ENCODE measurements at regions not wholly inside any gene's neighbourhood (a gene's known extent, or its start where the extent isn't known, plus 50 kb on each side); places are given as distances from the start of the nearest gene placed in this dataset.

- H3K4me3 ChIP-seq (ENCODE audit: control insufficient read depth in 1 of 7, extremely low read depth in 1 of 7, insufficient read depth in 4 of 7, low read depth in 2 of 7, low read length in 6 of 7): no peak overlapping the region
- WGBS (ENCODE audit: insufficient coverage): 61% methylated on average over 6 of the region's 8 CpGs
- POLR2A ChIA-PET: no interaction called here
Observed at GRCh38 chr16:86120201-86121192, 221.5 kb downstream of the IRF8 start.

GRCh38 chr16:86121374-86122010 lies 222.5 kb downstream of the IRF8 start:
- Histone ChIP-seq H3K4me3 (ENCODE audit: control insufficient read depth in 1 of 7, extremely low read depth in 1 of 7, insufficient read depth in 4 of 7, low read depth in 2 of 7, low read length in 6 of 7) (no peak overlapping the region), H3K9me3 (ENCODE audit: control extremely low read depth in 1 of 5, control insufficient read depth in 4 of 5, insufficient read depth in 2 of 5, low read depth in 1 of 5, low read length in 4 of 5) (no peaks in the 10 kb centered on the region), H3K4me1 (ENCODE audit: control extremely low read depth in 1 of 4, control insufficient read depth in 4 of 4, insufficient read depth in 4 of 4, low read length in 3 of 4) (no peaks in the 10 kb centered on the region), H3K36me3 (ENCODE audit: control insufficient read depth in 4 of 4, insufficient read depth in 4 of 4, low read length in 3 of 4) (no peaks in the 10 kb centered on the region), H3K27me3 (replicated peaks in 2 of 5; ENCODE audit: control insufficient read depth in 4 of 5, insufficient read depth in 5 of 5, low read length in 4 of 5) (peaks cover 0 to 81% (median 13%) of the 10 kb centered on the region in 5 experiments), H3K27ac (ENCODE audit: insufficient read depth in 1 of 2, low read depth in 1 of 2, low read length in 2 of 2, poor library complexity in 1 of 2, severe bottlenecking in 2 of 2) (no peak overlapping the region)
- CTCF ChIA-PET: no interaction called here
- WGBS (ENCODE audit: insufficient coverage): 55% methylated on average over 3 of the region's 3 CpGs
- no peak for DNase-seq
- POLR2A ChIA-PET: no interaction called here

More at GRCh38 chr16:86120201-86121192, 221.5 kb downstream of the IRF8 start:
- DNase-seq: no peak
- Histone ChIP-seq H3K27me3 (replicated peaks in 2 of 5; ENCODE audit: control insufficient read depth in 4 of 5, insufficient read depth in 5 of 5, low read length in 4 of 5) (peaks cover 0 to 87% (median 11%) of the 10 kb centered on the region in 5 experiments), H3K36me3 (ENCODE audit: control insufficient read depth in 4 of 4, insufficient read depth in 4 of 4, low read length in 3 of 4) (no peaks in the 10 kb centered on the region), H3K9me3 (ENCODE audit: control extremely low read depth in 1 of 5, control insufficient read depth in 4 of 5, insufficient read depth in 2 of 5, low read depth in 1 of 5, low read length in 4 of 5) (no peaks in the 10 kb centered on the region), H3K27ac (ENCODE audit: insufficient read depth in 1 of 2, low read depth in 1 of 2, low read length in 2 of 2, poor library complexity in 1 of 2, severe bottlenecking in 2 of 2) (no peak overlapping the region), H3K4me1 (ENCODE audit: control extremely low read depth in 1 of 4, control insufficient read depth in 4 of 4, insufficient read depth in 4 of 4, low read length in 3 of 4) (no peaks in the 10 kb centered on the region)
- CTCF ChIA-PET: no interaction called here

- H3K36me3 ChIP-seq (ENCODE audit: control insufficient read depth in 4 of 4, insufficient read depth in 4 of 4, low read length in 3 of 4): no peaks in the 10 kb centered on the region
- ChIA-PET CTCF (no interaction called here), POLR2A (no interaction called here)
- DNase-seq: no peak
- H3K27me3 ChIP-seq (replicated peaks in 2 of 5; ENCODE audit: control insufficient read depth in 4 of 5, insufficient read depth in 5 of 5, low read length in 4 of 5): peaks cover 0 to 77% (median 13%) of the 10 kb centered on the region in 5 experiments
- H3K27ac ChIP-seq (ENCODE audit: insufficient read depth in 1 of 2, low read depth in 1 of 2, low read length in 2 of 2, poor library complexity in 1 of 2, severe bottlenecking in 2 of 2): no peak overlapping the region
- no peak overlapping the region for H3K4me3 ChIP-seq (ENCODE audit: control insufficient read depth in 1 of 7, extremely low read depth in 1 of 7, insufficient read depth in 4 of 7, low read depth in 2 of 7, low read length in 6 of 7)
- H3K4me1 ChIP-seq (ENCODE audit: control extremely low read depth in 1 of 4, control insufficient read depth in 4 of 4, insufficient read depth in 4 of 4, low read length in 3 of 4): no peaks in the 10 kb centered on the region
- WGBS (ENCODE audit: insufficient coverage): 70% methylated on average over 12 of the region's 15 CpGs
- no peaks in the 10 kb centered on the region for H3K9me3 ChIP-seq (ENCODE audit: control extremely low read depth in 1 of 5, control insufficient read depth in 4 of 5, insufficient read depth in 2 of 5, low read depth in 1 of 5, low read length in 4 of 5)
Observed at GRCh38 chr16:86122681-86123342, 223.8 kb downstream of the IRF8 start.

- Histone ChIP-seq H3K27me3 (replicated peaks in 2 of 5; ENCODE audit: control insufficient read depth in 4 of 5, insufficient read depth in 5 of 5, low read length in 4 of 5) (peaks cover 0 to 74% (median 13%) of the 10 kb centered on the region in 5 experiments), H3K9me3 (ENCODE audit: control extremely low read depth in 1 of 5, control insufficient read depth in 4 of 5, insufficient read depth in 2 of 5, low read depth in 1 of 5, low read length in 4 of 5) (no peaks in the 10 kb centered on the region), H3K4me1 (ENCODE audit: control extremely low read depth in 1 of 4, control insufficient read depth in 4 of 4, insufficient read depth in 4 of 4, low read length in 3 of 4) (no peaks in the 10 kb centered on the region), H3K36me3 (ENCODE audit: control insufficient read depth in 4 of 4, insufficient read depth in 4 of 4, low read length in 3 of 4) (no peaks in the 10 kb centered on the region), H3K4me3 (ENCODE audit: control insufficient read depth in 1 of 7, extremely low read depth in 1 of 7, insufficient read depth in 4 of 7, low read depth in 2 of 7, low read length in 6 of 7) (no peak overlapping the region), H3K27ac (ENCODE audit: insufficient read depth in 1 of 2, low read depth in 1 of 2, low read length in 2 of 2, poor library complexity in 1 of 2, severe bottlenecking in 2 of 2) (no peak overlapping the region)
- WGBS (ENCODE audit: insufficient coverage): 58% methylated on average over 3 of the region's 4 CpGs
- ChIA-PET POLR2A (no interaction called here), CTCF (interaction anchor here (0.5 to 0.9 kb wide), 2 partner anchors 8 to 1172 kb away, joined by 3 read pairs; no protein-coding TSS in a partner anchor)
- no peak for DNase-seq
Observed at GRCh38 chr16:86124321-86124720, 225.4 kb downstream of the IRF8 start.

GRCh38 chr16:86126891-86127290 lies 227.9 kb downstream of the IRF8 start:
- ChIA-PET POLR2A (no interaction called here), CTCF (no interaction called here)
- H3K27me3 ChIP-seq (replicated peaks in 2 of 5; ENCODE audit: control insufficient read depth in 4 of 5, insufficient read depth in 5 of 5, low read length in 4 of 5): peaks cover 0 to 56% (median 7%) of the 10 kb centered on the region in 5 experiments
- DNase-seq: no peak
- H3K4me3 ChIP-seq (ENCODE audit: control insufficient read depth in 1 of 7, extremely low read depth in 1 of 7, insufficient read depth in 4 of 7, low read depth in 2 of 7, low read length in 6 of 7): no peak overlapping the region
- no peaks in the 10 kb centered on the region for H3K9me3 ChIP-seq (ENCODE audit: control extremely low read depth in 1 of 5, control insufficient read depth in 4 of 5, insufficient read depth in 2 of 5, low read depth in 1 of 5, low read length in 4 of 5)
- H3K4me1 ChIP-seq (ENCODE audit: control extremely low read depth in 1 of 4, control insufficient read depth in 4 of 4, insufficient read depth in 4 of 4, low read length in 3 of 4): no peaks in the 10 kb centered on the region
- H3K27ac ChIP-seq (ENCODE audit: insufficient read depth in 1 of 2, low read depth in 1 of 2, low read length in 2 of 2, poor library complexity in 1 of 2, severe bottlenecking in 2 of 2): no peak overlapping the region
- H3K36me3 ChIP-seq (ENCODE audit: control insufficient read depth in 4 of 4, insufficient read depth in 4 of 4, low read length in 3 of 4): no peaks in the 10 kb centered on the region
- 100% methylated on average over 3 of the region's 12 CpGs for WGBS (ENCODE audit: insufficient coverage)

DNA sequence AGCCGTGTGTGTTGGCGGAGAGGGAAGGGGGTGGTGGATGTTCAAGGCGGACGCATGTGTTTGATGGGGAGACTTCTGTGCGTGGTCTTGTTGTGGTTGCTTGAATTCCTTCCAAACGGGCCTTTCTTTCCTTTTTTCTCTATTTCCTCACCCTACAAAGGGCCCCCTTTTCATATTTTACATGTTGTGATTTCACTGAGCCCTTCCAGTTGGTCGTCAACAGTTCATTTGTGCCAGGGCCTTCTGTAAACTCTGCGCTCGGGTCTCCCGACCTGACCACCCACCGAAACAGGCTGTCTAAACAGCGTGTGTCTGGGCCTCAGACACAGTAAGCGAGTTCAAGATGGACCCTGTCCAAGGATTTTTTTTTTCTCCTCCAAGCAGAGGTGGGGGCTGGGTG lies 228.4 kb downstream of the IRF8 start:
- no peak overlapping the region for H3K4me3 ChIP-seq (ENCODE audit: control insufficient read depth in 1 of 7, extremely low read depth in 1 of 7, insufficient read depth in 4 of 7, low read depth in 2 of 7, low read length in 6 of 7)
- ChIA-PET CTCF (no interaction called here), POLR2A (no interaction called here)
- no peaks in the 10 kb centered on the region for H3K9me3 ChIP-seq (ENCODE audit: control extremely low read depth in 1 of 5, control insufficient read depth in 4 of 5, insufficient read depth in 2 of 5, low read depth in 1 of 5, low read length in 4 of 5)
- no peak for DNase-seq
- peaks cover 0 to 52% (median 7%) of the 10 kb centered on the region in 5 experiments for H3K27me3 ChIP-seq (replicated peaks in 2 of 5; ENCODE audit: control insufficient read depth in 4 of 5, insufficient read depth in 5 of 5, low read length in 4 of 5)
- no peaks in the 10 kb centered on the region for H3K4me1 ChIP-seq (ENCODE audit: control extremely low read depth in 1 of 4, control insufficient read depth in 4 of 4, insufficient read depth in 4 of 4, low read length in 3 of 4)
- 83% methylated on average over 7 of the region's 13 CpGs for WGBS (ENCODE audit: insufficient coverage)
- no peak overlapping the region for H3K27ac ChIP-seq (ENCODE audit: insufficient read depth in 1 of 2, low read depth in 1 of 2, low read length in 2 of 2, poor library complexity in 1 of 2, severe bottlenecking in 2 of 2)
- H3K36me3 ChIP-seq (ENCODE audit: control insufficient read depth in 4 of 4, insufficient read depth in 4 of 4, low read length in 3 of 4): no peaks in the 10 kb centered on the region
